ENCODE measurements at regions not wholly inside any gene's neighbourhood (a gene's known extent, or its start where the extent isn't known, plus 50 kb on each side); places are given as distances from the start of the nearest gene placed in this dataset.
"Not testable (repeated sequence)": the region's sequence is repeated elsewhere in the genome, so short reads cannot be mapped to it uniquely, and the experiment has no call there.

- H3K9me3 ChIP-seq (ENCODE audit: insufficient read depth, low read depth, low read length): no peaks in the 10 kb centered on the region
- no peak overlapping the region for H3K4me3 ChIP-seq (ENCODE audit: low read length)
- no peaks in the 10 kb centered on the region for H3K27me3 ChIP-seq (ENCODE audit: insufficient read depth, low read length)
- no peak overlapping the region for H3K9ac ChIP-seq (ENCODE audit: low read depth, low read length)
- no peak overlapping the region for H3K27ac ChIP-seq (ENCODE audit: low read depth, low read length)
- no peaks in the 10 kb centered on the region for H3K36me3 ChIP-seq (ENCODE audit: insufficient read depth, low read length)
- H3K4me1 ChIP-seq (ENCODE audit: insufficient read depth, low read length): peaks cover 6% of the 10 kb centered on the region
- 98% methylated on average over 2 of the region's 4 CpGs for WGBS
Observed at GRCh38 chr3:75242012-75242735, 422.0 kb upstream of the FRG2C start.

DNA sequence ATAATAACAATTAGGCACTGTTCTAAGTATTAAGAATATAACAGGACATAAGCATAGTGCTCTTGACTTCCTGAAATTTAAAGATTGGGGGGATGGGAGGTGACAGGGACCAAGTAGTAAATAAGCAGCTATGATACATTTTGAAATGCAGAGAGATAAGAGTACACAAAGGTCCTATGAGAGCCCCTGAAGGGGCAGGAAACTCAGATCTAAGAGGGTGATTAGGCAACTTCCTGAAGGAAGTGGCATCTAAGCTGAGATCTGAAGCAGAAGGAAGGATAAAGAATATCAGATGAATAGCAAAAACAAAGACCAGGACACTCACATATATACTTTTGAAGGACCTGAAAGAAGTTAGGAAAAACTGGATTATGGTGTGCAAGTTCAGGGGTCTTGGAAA is 415.2 kb upstream of the FRG2C start:
- Histone ChIP-seq H3K4me1 (ENCODE audit: insufficient read depth, low read length) (peaks cover 14% of the 10 kb centered on the region; the same call in 1 of the 2 replicates), H3K27me3 (ENCODE audit: insufficient read depth, low read length) (no peaks in the 10 kb centered on the region), H3K4me3 (ENCODE audit: low read length) (no peak overlapping the region), H3K27ac (ENCODE audit: low read depth, low read length) (no peak overlapping the region), H3K9ac (ENCODE audit: low read depth, low read length) (no peak overlapping the region), H3K9me3 (ENCODE audit: insufficient read depth, low read depth, low read length) (no peaks in the 10 kb centered on the region), H3K36me3 (ENCODE audit: insufficient read depth, low read length) (no peaks in the 10 kb centered on the region)

GRCh38 chr3:75254685-75255084 is 409.4 kb upstream of the FRG2C start:
- H3K4me3 ChIP-seq (ENCODE audit: low read length): no peak overlapping the region
- H3K9me3 ChIP-seq (ENCODE audit: insufficient read depth, low read depth, low read length): no peaks in the 10 kb centered on the region
- H3K9ac ChIP-seq (ENCODE audit: low read depth, low read length): peak overlapping the region; percentile 61
- peaks cover 24% of the 10 kb centered on the region for H3K4me1 ChIP-seq (ENCODE audit: insufficient read depth, low read length)
- 77% methylated on average over 3 of the region's 3 CpGs for WGBS
- no peaks in the 10 kb centered on the region for H3K36me3 ChIP-seq (ENCODE audit: insufficient read depth, low read length)
- H3K27me3 ChIP-seq (ENCODE audit: insufficient read depth, low read length): no peaks in the 10 kb centered on the region
- peak overlapping the region; percentile 82 for H3K27ac ChIP-seq (ENCODE audit: low read depth, low read length)

DNA sequence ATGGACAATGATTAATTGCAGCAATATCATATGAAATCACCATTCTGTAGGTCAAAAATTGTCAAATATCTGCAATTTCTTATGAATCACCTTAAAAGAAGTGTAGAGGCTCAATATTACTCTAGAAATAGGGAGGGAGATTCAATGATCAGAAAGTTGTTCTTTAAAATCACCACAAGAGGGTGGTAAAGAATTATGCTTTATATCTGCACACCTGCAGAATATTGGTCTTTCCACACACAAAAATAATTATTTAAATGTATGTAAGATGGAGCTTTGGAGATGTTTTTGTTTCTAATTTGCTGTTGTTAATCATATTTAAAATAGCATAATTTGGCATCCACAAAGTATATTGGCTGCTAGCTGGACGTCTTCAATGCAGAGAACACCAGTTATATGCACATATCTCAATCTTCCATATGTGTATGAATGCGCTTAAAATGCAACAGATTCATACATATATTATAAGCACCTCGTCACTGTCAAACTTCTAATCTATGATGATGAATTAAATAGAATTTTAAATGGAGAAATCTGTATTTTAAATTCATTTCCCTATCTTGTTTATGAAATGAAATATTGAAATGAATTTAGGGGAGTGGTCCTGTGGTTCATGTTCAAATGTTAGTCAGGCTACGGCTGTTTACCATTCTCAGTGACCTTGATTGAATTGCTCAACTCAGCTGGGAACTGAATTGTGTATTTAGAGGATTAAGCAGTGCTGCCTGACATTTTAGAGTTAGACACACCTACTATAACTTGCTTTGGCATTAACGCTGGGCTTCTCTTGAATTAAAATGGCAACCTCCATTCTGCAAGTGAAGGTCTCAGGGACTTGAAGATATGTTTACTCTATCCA is 405.1 kb upstream of the FRG2C start:
- not testable (repeated sequence) for H3K9ac ChIP-seq (ENCODE audit: low read depth, low read length); H3K36me3 ChIP-seq (ENCODE audit: insufficient read depth, low read length); H3K27ac ChIP-seq (ENCODE audit: low read depth, low read length); H3K4me3 ChIP-seq (ENCODE audit: low read length); H3K27me3 ChIP-seq (ENCODE audit: insufficient read depth, low read length); H3K9me3 ChIP-seq (ENCODE audit: insufficient read depth, low read depth, low read length)
- peaks cover 19% of the 10 kb centered on the region for H3K4me1 ChIP-seq (ENCODE audit: insufficient read depth, low read length)
- WGBS: 82% methylated on average over 3 of the region's 5 CpGs

- WGBS: 95% methylated on average over 2 of the region's 2 CpGs
Observed at GRCh38 chr3:75260975-75261374, 403.2 kb upstream of the FRG2C start.

GRCh38 chr3:75262661-75263060 is 401.5 kb upstream of the FRG2C start:
- H3K4me3 ChIP-seq (ENCODE audit: low read length): no peak overlapping the region
- H3K9ac ChIP-seq (ENCODE audit: low read depth, low read length): no peak overlapping the region
- H3K27me3 ChIP-seq (ENCODE audit: insufficient read depth, low read length): no peaks in the 10 kb centered on the region
- no peaks in the 10 kb centered on the region for H3K9me3 ChIP-seq (ENCODE audit: insufficient read depth, low read depth, low read length)
- no peaks in the 10 kb centered on the region for H3K4me1 ChIP-seq (ENCODE audit: insufficient read depth, low read length)
- no peaks in the 10 kb centered on the region for H3K36me3 ChIP-seq (ENCODE audit: insufficient read depth, low read length)
- no peak overlapping the region for H3K27ac ChIP-seq (ENCODE audit: low read depth, low read length)
- WGBS: 100% methylated on average over 1 of the region's 1 CpG

More at GRCh38 chr3:75260975-75261374, 403.2 kb upstream of the FRG2C start:
- not testable (repeated sequence) for H3K27me3 ChIP-seq (ENCODE audit: insufficient read depth, low read length); H3K4me3 ChIP-seq (ENCODE audit: low read length); H3K9me3 ChIP-seq (ENCODE audit: insufficient read depth, low read depth, low read length); H3K4me1 ChIP-seq (ENCODE audit: insufficient read depth, low read length); H3K36me3 ChIP-seq (ENCODE audit: insufficient read depth, low read length); H3K9ac ChIP-seq (ENCODE audit: low read depth, low read length); H3K27ac ChIP-seq (ENCODE audit: low read depth, low read length)

GRCh38 chr3:75265897-75266296 is 398.2 kb upstream of the FRG2C start:
- 90% methylated on average over 2 of the region's 3 CpGs for WGBS
- Histone ChIP-seq H3K9me3 (ENCODE audit: insufficient read depth, low read depth, low read length) (no peaks in the 10 kb centered on the region), H3K27ac (ENCODE audit: low read depth, low read length) (no peak overlapping the region), H3K36me3 (ENCODE audit: insufficient read depth, low read length) (no peaks in the 10 kb centered on the region), H3K27me3 (ENCODE audit: insufficient read depth, low read length) (no peaks in the 10 kb centered on the region), H3K9ac (ENCODE audit: low read depth, low read length) (no peak overlapping the region), H3K4me1 (ENCODE audit: insufficient read depth, low read length) (no peaks in the 10 kb centered on the region), H3K4me3 (ENCODE audit: low read length) (no peak overlapping the region)

GRCh38 chr3:75268576-75268975 is 395.6 kb upstream of the FRG2C start:
- not testable (repeated sequence) for H3K4me3 ChIP-seq (ENCODE audit: low read length); H3K9me3 ChIP-seq (ENCODE audit: insufficient read depth, low read depth, low read length); H3K27me3 ChIP-seq (ENCODE audit: insufficient read depth, low read length); H3K9ac ChIP-seq (ENCODE audit: low read depth, low read length); H3K4me1 ChIP-seq (ENCODE audit: insufficient read depth, low read length); H3K27ac ChIP-seq (ENCODE audit: low read depth, low read length); H3K36me3 ChIP-seq (ENCODE audit: insufficient read depth, low read length)
- 100% methylated on average over 2 of the region's 2 CpGs for WGBS

DNA sequence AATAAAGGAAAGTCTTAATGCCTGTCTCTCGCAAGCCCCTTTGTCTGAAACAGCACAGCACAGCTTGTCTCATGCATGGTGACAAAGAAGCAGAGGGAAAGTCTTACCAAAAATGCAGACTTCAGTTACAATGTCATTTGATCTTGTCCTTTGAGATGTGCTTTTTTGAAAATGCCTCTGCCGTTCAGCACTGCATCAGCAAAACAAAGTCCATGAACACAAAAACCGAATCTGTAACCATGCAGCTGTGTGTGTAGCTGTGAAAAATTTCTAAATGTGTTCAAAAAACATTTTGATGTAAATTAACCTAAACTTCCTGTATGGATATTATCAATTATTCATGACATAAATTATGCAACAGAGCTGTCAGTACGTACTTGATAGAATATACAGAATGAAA is 391.9 kb upstream of the FRG2C start:
- H3K36me3 ChIP-seq (ENCODE audit: insufficient read depth, low read length); H3K27me3 ChIP-seq (ENCODE audit: insufficient read depth, low read length); H3K4me3 ChIP-seq (ENCODE audit: low read length); H3K27ac ChIP-seq (ENCODE audit: low read depth, low read length); H3K9me3 ChIP-seq (ENCODE audit: insufficient read depth, low read depth, low read length); H3K4me1 ChIP-seq (ENCODE audit: insufficient read depth, low read length); H3K9ac ChIP-seq (ENCODE audit: low read depth, low read length): not testable (repeated sequence)
- WGBS: 84% methylated on average over 3 of the region's 4 CpGs

- Histone ChIP-seq H3K9ac (ENCODE audit: low read depth, low read length) (no peak overlapping the region), H3K4me3 (ENCODE audit: low read length) (no peak overlapping the region), H3K36me3 (ENCODE audit: insufficient read depth, low read length) (no peaks in the 10 kb centered on the region), H3K9me3 (ENCODE audit: insufficient read depth, low read depth, low read length) (no peaks in the 10 kb centered on the region), H3K27me3 (ENCODE audit: insufficient read depth, low read length) (no peaks in the 10 kb centered on the region), H3K27ac (ENCODE audit: low read depth, low read length) (no peak overlapping the region), H3K4me1 (ENCODE audit: insufficient read depth, low read length) (no peaks in the 10 kb centered on the region)
- 100% methylated on average over 2 of the region's 2 CpGs for whole genome bisulfite sequencing
Observed at GRCh38 chr3:75272691-75273090, 391.4 kb upstream of the FRG2C start.

DNA sequence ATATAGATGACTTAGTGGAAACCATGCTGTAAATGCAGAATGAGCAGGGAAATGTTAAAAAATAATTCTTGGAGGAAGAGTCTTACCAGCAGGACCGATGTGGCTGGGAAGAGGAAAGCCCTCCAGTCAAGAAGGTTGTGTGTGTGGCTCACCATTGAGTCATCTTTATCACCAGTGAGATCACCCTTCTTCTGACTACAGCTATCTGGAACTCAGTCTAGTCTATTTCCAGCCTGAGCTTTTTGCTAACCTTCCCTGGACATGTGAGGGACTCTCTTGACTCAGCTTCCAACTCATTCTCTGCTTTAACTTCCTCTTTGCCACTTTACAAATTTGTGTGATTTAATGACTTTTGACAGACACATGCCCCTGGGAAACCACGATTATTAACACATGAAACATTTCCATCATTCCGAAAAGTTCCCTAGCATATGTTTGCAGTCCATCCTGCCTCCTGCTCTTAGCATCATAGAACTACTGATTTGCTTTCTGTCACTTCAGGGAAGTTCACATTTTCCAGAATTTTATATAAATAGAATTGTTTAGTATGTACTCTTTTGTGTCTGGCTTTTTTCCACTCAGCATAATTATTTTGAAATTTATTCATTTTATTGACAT is 378.5 kb upstream of the FRG2C start:
- H3K36me3 ChIP-seq (ENCODE audit: insufficient read depth, low read length): not testable (repeated sequence)

More for the DNA sequence above, 378.5 kb upstream of the FRG2C start:
- not testable (repeated sequence) for H3K27ac ChIP-seq (ENCODE audit: low read depth, low read length); H3K9ac ChIP-seq (ENCODE audit: low read depth, low read length); H3K4me3 ChIP-seq (ENCODE audit: low read length); H3K27me3 ChIP-seq (ENCODE audit: insufficient read depth, low read length); H3K4me1 ChIP-seq (ENCODE audit: insufficient read depth, low read length); H3K9me3 ChIP-seq (ENCODE audit: insufficient read depth, low read depth, low read length)
- 86% methylated on average over 3 of the region's 3 CpGs for WGBS

Data from HUES64 (cell line).